Chondrocyte (in vitro differentiated cells): ENCODE measurements at regions not wholly inside any gene's neighbourhood (a gene's known extent, or its start where the extent isn't known, plus 50 kb on each side); places are given as distances from the start of the nearest gene placed in this dataset.

Experiments
- DNase-seq: peaks from one replicate; pipeline ENCODE4 v3.0.0; 2021; ENCODE audit warnings: mixed read lengths, low spot score
- H3K27ac Mint-ChIP-seq: one replicate; pipeline ENCODE4 v1.8.0; 2021; ENCODE audit warnings: mild to moderate bottlenecking, moderate library complexity, mixed read lengths; ENCODE audit not compliant: unreplicated experiment
- H3K27me3 Mint-ChIP-seq: 2 replicates; pipeline ENCODE4 v1.8.0; 2021; ENCODE audit warnings: low read depth, mixed read lengths
- H3K36me3 Mint-ChIP-seq: 2 replicates; pipeline ENCODE4 v1.8.0; 2021; ENCODE audit warnings: low read depth, mixed read lengths
- H3K4me1 Mint-ChIP-seq: 2 replicates; pipeline ENCODE4 v1.8.0; 2021; ENCODE audit warnings: low read depth, mild to moderate bottlenecking, mixed read lengths
- H3K4me3 Mint-ChIP-seq: one replicate; pipeline ENCODE4 v1.8.0; 2021; ENCODE audit warnings: mild to moderate bottlenecking, moderate library complexity, mixed read lengths; ENCODE audit not compliant: unreplicated experiment
- H3K9me3 Mint-ChIP-seq: 2 replicates; pipeline ENCODE4 v1.8.0; 2021; ENCODE audit warnings: low read depth, mixed read lengths
- CTCF ChIP-seq: fragments of 200-600 bp; sonication (generic); IDR thresholded peaks from 2 replicates; pipeline ENCODE4 v1.5.0; 2021; ENCODE audit warnings: antibody characterized with exemption, mild to moderate bottlenecking, moderate library complexity

GRCh38 chr3:162196964-162197363 lies 700.4 kb downstream of the OTOL1 start:
- DNase-seq, result no peak
- no peak for TF ChIP-seq CTCF
- Mint-ChIP-seq H3K27ac (no peak overlapping the region), H3K4me1 (peaks cover 11% of the 10 kb centered on the region), H3K4me3 (no peak overlapping the region), H3K9me3 (no peaks in the 10 kb centered on the region), H3K36me3 (no peaks in the 10 kb centered on the region), H3K27me3 (no peaks in the 10 kb centered on the region)

- no peaks in the 10 kb centered on the region for H3K27me3 Mint-ChIP-seq
- H3K4me1 Mint-ChIP-seq, result peaks cover 20% of the 10 kb centered on the region
- DNase-seq, result no peak
- no peak overlapping the region for H3K4me3 Mint-ChIP-seq
- H3K36me3 Mint-ChIP-seq, result no peaks in the 10 kb centered on the region
- no peak for TF ChIP-seq CTCF
- no peak overlapping the region for H3K27ac Mint-ChIP-seq
- H3K9me3 Mint-ChIP-seq, result no peaks in the 10 kb centered on the region
These were observed 704.2 kb downstream of the OTOL1 start for GRCh38 chr3:162200836-162201235.

- H3K9me3 Mint-ChIP-seq, result no peaks in the 10 kb centered on the region
- no peak overlapping the region for H3K27ac Mint-ChIP-seq
- H3K27me3 Mint-ChIP-seq, result no peaks in the 10 kb centered on the region
- peaks cover 14% of the 10 kb centered on the region for H3K4me1 Mint-ChIP-seq
- DNase-seq, result no peak
- TF ChIP-seq CTCF, result no peak
- no peak overlapping the region for H3K4me3 Mint-ChIP-seq
- no peaks in the 10 kb centered on the region for H3K36me3 Mint-ChIP-seq
These were observed 710.0 kb downstream of the OTOL1 start for GRCh38 chr3:162206648-162207047.

- Mint-ChIP-seq H3K36me3 (no peaks in the 10 kb centered on the region), H3K9me3 (no peaks in the 10 kb centered on the region), H3K4me1 (no peaks in the 10 kb centered on the region), H3K4me3 (no peak overlapping the region), H3K27me3 (no peaks in the 10 kb centered on the region), H3K27ac (no peak overlapping the region)
- TF ChIP-seq CTCF, result no peak
- DNase-seq, result no peak
These were observed 714.9 kb downstream of the OTOL1 start for GRCh38 chr3:162211470-162211869.

- no peak overlapping the region for H3K27ac Mint-ChIP-seq
- H3K27me3 Mint-ChIP-seq, result no peaks in the 10 kb centered on the region
- peaks cover 9% of the 10 kb centered on the region for H3K4me1 Mint-ChIP-seq
- no peaks in the 10 kb centered on the region for H3K9me3 Mint-ChIP-seq
- no peak overlapping the region for H3K4me3 Mint-ChIP-seq
- H3K36me3 Mint-ChIP-seq, result no peaks in the 10 kb centered on the region
- TF ChIP-seq CTCF, result no peak
- no peak for DNase-seq
These were observed 716.6 kb downstream of the OTOL1 start for GRCh38 chr3:162213196-162213595.
